ENCODE measurements at regions not wholly inside any gene's neighbourhood (a gene's known extent, or its start where the extent isn't known, plus 50 kb on each side); places are given as distances from the start of the nearest gene placed in this dataset.
A peak's percentile ranks its signal among the peaks of the same experiment; 100 is the strongest.

GRCh38 chr18:73843455-73843854 lies 304.2 kb downstream of the FBXO15 start:
- DNase-seq: no peak

DNA sequence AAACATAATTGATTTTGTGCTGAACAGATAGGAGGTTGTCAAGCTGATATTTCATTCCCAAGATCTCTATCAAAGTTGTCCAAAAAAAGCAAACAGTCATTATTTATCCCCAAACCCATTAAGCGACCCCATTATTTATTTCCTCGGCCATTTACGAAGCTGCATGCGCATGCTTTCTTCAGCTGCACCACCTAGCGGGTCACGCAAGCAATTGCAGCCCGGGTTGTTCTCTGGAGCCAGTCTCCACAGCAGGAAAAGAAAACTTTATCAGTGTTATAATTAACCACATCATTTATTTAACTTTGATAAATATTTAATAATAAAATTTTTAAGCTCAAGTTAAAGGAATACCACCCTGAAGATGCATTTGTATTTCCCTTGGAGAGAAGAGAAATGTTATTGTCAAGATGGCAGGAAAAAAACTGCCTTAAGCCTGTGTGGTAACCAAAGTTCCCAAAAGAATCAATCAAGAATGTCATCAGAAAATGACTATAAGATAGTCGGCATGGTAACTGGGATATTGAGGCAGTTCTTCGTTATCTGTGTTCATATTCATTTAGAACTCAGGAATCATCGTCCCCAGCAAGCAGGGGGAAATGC lies 304.7 kb downstream of the FBXO15 start:
- peak; percentile 22 to 28 for DNase-seq

GRCh38 chr18:73841661-73842060 lies 306.0 kb downstream of the FBXO15 start:
- no peak for DNase-seq

- DNase-seq: no peak
Observed at GRCh38 chr18:73840319-73840945, 307.2 kb downstream of the FBXO15 start.

- DNase-seq: no peak
Observed at GRCh38 chr18:73839441-73839840, 308.2 kb downstream of the FBXO15 start.

DNA sequence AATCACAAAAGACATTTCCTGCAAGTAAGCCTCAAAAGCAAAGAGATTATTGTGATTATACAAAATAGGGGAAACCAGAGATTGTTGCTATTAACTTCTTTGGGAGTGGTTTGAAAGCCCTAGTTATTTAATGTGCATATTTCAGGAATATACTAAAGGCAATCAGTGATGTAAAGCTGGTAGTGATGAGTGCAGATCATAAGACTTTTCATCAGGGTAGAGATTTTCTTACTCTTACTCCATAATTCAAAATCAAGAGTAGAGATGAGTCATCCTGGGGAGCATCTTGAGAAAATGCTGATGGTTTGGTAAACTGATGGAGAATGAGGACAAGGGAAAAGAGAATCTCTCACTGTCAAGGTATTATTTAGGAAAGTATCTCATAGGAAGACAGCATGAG lies 309.5 kb downstream of the FBXO15 start:
- DNase-seq: no peak

DNA sequence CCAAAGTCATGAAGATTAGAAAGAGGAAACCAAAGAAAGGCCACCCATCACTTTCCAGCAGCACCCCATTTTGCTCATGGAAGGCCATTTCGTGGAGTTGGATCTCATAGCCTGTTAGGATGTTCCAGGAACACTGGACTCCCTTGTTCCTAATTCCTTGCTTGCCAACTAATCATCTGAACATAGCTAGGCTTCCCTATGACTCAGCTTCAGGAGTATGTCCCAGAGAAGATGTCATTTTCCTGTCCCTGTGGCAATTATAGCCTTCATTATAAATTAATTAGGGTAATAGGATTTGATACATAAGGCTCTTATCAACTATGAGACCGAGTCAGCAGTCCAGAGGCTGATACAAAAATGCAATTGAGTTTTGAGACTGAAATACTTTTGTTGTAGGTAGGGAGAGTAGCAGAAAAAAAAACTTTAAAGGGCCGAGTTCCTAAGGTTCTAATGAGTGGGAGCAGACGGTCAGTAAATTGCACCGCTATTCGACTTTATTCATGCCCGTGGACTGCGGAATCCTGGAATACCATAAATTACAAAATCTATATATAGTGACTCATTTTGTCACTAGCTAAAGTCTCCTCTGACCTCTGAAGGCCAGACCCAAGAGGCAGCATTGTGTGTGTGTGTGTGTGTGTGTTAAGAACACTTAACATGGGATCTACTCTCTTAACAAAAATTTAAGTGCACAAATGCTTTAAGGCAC lies 311.8 kb downstream of the FBXO15 start:
- no peak for DNase-seq

- no peak for DNase-seq
Observed at GRCh38 chr18:73835039-73835438, 312.6 kb downstream of the FBXO15 start.

DNA sequence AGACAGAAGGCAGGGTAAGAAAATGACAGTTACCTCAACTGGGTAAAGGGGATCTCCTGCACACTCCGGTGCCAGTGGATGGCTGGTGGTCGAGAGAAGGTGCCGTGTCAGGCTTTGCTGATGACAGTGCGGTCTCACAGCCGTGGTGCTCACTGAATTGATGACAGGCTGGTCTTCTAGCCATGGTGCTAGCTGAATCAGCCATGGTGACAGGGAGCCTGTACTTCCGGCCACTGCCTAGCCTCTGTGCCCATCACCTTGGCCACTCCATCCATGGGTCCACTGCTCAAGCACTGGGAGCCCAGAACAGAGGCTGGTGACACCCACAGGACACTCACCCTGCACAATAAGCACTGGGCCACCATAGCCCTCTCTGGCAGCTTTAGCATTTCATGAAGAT lies 315.9 kb downstream of the FBXO15 start:
- no peak for DNase-seq

- no peak for DNase-seq
Observed at GRCh38 chr18:73829146-73829545, 318.5 kb downstream of the FBXO15 start.

- no peak for DNase-seq
Observed at GRCh38 chr18:73827801-73828200, 319.8 kb downstream of the FBXO15 start.

- DNase-seq: no peak
Observed at GRCh38 chr18:73826098-73826497, 321.5 kb downstream of the FBXO15 start.

GRCh38 chr18:73824671-73825070 lies 323.0 kb downstream of the FBXO15 start:
- DNase-seq: no peak

DNA sequence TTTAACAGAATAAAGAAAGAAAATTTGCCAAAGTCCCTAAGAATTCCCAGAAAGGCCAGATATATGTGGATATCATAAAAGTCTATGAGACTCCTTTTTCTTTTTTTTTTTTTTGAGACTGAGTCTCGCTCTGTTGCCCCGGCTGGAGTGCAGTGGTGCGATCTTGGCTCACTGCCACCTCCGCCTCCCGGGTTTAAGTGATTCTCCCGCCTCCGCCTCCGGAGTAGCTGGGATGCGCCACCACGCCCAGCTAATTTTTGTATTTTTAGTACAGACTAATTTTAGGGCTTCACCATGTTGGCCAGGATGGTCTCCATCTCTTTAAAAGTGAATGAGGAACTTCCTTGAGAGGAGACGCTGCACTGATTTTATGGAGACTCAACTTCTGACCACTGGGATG lies 335.2 kb downstream of the FBXO15 start:
- no peak for DNase-seq

DNA sequence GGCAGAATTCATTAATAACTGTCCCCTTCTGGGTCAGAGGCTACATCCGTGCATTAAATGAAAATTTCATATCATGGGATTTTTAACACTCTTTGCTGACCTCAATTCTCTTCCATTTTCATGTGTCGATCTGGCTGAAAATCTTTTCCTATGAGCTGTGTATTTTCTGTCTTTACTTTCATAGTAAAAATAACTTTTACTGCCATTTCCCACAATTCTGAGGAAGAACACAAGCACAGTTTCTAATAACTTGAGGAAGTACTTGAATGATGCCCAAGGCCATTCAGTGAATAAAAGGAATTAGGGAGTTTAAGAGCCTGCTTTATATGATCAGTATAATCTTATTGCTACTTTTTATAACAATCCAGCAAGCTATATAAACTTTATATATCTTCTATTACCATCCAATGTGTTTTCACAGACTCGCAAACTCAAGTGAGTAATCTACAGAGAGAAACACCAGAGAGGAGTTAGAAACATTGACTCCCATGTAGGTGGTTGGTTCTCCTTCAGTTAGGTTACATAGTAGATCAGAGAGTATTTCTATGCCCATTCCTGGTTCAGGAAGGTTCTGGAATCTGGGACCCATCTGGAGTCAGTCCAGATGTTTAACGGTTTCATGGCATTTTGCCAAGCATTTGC lies 340.0 kb downstream of the FBXO15 start:
- DNase-seq: no peak

- no peak for DNase-seq
Observed at GRCh38 chr18:73805991-73806390, 341.6 kb downstream of the FBXO15 start.

GRCh38 chr18:73797419-73797818 lies 350.2 kb downstream of the FBXO15 start:
- no peak for DNase-seq

DNA sequence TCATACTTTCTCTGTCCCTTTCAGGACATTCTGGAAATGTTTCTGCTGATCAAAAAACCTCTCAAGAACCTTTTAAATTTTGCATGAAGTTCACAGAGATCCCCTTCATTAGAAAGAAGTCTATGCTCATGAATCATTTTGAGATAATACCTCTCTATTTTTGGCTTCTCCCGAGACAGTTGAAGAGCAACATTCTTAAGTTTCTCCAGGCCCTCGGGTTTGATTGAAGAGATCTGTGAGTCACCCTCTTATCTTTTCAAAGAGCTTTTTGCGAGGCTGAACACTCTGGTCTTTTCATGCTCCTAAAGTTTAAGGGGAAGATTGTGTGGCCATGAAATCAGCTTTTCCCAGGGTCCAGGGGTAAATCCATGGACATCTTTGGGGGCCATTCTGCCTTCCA lies 354.2 kb downstream of the FBXO15 start:
- no peak for DNase-seq

- DNase-seq: no peak
Observed at GRCh38 chr18:73791081-73791480, 356.6 kb downstream of the FBXO15 start.

DNA sequence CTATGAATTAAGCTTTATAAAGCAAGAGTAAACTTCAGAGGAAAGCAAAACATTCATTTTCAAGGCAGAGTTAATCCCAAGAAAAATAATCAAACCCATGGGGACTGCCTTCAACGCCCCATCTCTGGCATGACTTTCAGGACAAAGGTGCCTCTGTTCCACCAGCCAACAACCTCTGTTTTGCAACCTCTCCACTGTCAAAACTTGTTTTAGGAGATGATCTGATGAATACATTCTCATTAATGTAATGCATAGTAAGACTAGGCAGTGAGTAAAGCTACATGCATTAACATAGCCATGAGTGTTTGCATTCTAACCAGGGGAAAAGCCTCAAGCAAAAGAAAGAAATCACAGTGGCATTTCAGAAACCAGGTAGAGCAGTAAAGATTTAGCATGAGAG lies 357.0 kb downstream of the FBXO15 start:
- no peak for DNase-seq

GRCh38 chr18:73787316-73787715 lies 360.3 kb downstream of the FBXO15 start:
- no peak for DNase-seq

DNA sequence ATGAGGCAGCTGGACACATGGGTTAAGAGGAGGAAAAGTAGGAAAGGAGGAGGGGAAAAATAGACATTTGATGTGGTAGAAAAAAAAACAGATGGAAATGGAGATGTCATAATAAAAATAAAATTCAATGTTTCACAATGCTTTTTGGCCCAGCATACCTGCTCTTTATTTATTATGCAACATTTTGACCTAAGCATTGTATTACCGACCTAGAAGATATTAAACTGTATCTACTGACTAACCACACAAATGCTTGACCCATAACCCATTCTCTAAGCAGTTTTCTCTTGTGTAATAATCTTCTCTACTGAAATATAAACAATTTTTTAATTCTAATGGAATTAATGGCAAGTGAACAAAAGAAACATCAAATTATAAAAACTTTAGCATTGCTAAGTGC lies 362.3 kb downstream of the FBXO15 start:
- no peak for DNase-seq

DNA sequence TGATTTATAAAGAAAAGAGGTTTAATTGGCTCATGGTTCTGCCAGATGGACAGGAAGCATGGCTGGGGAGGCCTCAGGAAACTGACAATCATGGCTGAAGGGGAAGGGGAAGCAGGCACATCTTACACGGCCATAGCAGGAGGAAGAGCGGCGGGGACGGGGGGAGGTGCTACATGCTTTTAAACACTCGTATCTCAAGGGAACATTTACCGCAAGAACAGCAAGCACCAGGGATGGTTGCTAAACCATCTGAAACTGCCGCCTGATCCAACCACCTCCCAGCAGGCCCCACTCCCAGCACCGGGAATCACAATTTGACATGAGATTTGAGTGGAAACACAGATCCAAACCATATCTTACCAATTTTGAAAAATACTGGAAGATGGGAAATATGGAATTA lies 362.8 kb downstream of the FBXO15 start:
- no peak for DNase-seq

- DNase-seq: no peak
Observed at GRCh38 chr18:73782405-73782804, 365.2 kb downstream of the FBXO15 start.
